Endodermal cell (in vitro differentiated cells): ENCODE measurements at regions not wholly inside any gene's neighbourhood (a gene's known extent, or its start where the extent isn't known, plus 50 kb on each side); places are given as distances from the start of the nearest gene placed in this dataset.
A peak's percentile ranks its signal among the peaks of the same experiment; 100 is the strongest.

ENCODE experiments used
- DNase-seq: peaks from one replicate; pipeline ENCODE4 v3.0.0-alpha.2; 2017
- H3K27ac ChIP-seq: 2 replicates; pipeline ENCODE4 v1.5.1; 2013; ENCODE audit warnings: mild to moderate bottlenecking, low read depth, low read length, moderate library complexity
- H3K27me3 ChIP-seq: 2 replicates; pipeline ENCODE4 v1.6.1; 2013; ENCODE audit warnings: mild to moderate bottlenecking, low read length, moderate library complexity; ENCODE audit not compliant: insufficient read depth, control insufficient read depth, poor library complexity, severe bottlenecking
- H3K36me3 ChIP-seq: 2 replicates; pipeline ENCODE4 v1.7.0; 2013; ENCODE audit warnings: mild to moderate bottlenecking, low read length, moderate library complexity; ENCODE audit not compliant: control insufficient read depth, insufficient read depth
- H3K4me1 ChIP-seq: one replicate; pipeline ENCODE4 v1.7.0; 2013; ENCODE audit warnings: low read length; ENCODE audit not compliant: control insufficient read depth, insufficient read depth
- H3K4me3 ChIP-seq: 2 replicates; pipeline ENCODE4 v1.5.1; 2013; ENCODE audit warnings: mild to moderate bottlenecking, low read length, moderate library complexity
- H3K9ac ChIP-seq: 2 replicates; pipeline ENCODE4 v1.6.1; 2013; ENCODE audit warnings: mild to moderate bottlenecking, low read length, moderate library complexity; ENCODE audit not compliant: poor library complexity, severe bottlenecking; ENCODE audit errors: extremely low read depth
- H3K9me3 ChIP-seq: 2 replicates; pipeline ENCODE4 v1.6.1; 2013; ENCODE audit warnings: mild to moderate bottlenecking, low read length, moderate library complexity; ENCODE audit not compliant: control insufficient read depth
- H3K27ac Mint-ChIP-seq: 2 replicates; pipeline ENCODE4 v1.8.0; 2020; ENCODE audit warnings: mixed read lengths
- H3K27me3 Mint-ChIP-seq: 2 replicates; pipeline ENCODE4 v1.8.0; 2021; ENCODE audit warnings: mild to moderate bottlenecking, mixed read lengths; ENCODE audit not compliant: insufficient read depth
- H3K36me3 Mint-ChIP-seq: 2 replicates; pipeline ENCODE4 v1.8.0; 2020; ENCODE audit warnings: low read depth, mixed read lengths
- H3K4me1 Mint-ChIP-seq: 2 replicates; pipeline ENCODE4 v1.8.0; 2020; ENCODE audit warnings: mixed read lengths
- H3K4me3 Mint-ChIP-seq: 2 replicates; pipeline ENCODE4 v1.8.0; 2020; ENCODE audit warnings: mild to moderate bottlenecking, moderate library complexity, mixed read lengths
- H3K9me3 Mint-ChIP-seq: 2 replicates; pipeline ENCODE4 v1.8.0; 2020; ENCODE audit warnings: mild to moderate bottlenecking, mixed read lengths
- WGBS, 2 experiments: methylation state at CpG; one replicate each; pipeline versions ENCODE4 v1.1.5 to v1.1.7; 2013; ENCODE audit warnings: missing lambda C conversion rate in 2 of 2, mixed read lengths in 1 of 2; ENCODE audit not compliant: insufficient coverage in 1 of 2, insufficient read length in 1 of 2; 5-methylcytosine and 5-hydroxymethylcytosine counted together
- TF ChIP-seq, protein P1 (sequence below): fragments of 200-600 bp; sonication (generic); conservative IDR thresholded peaks from 2 replicates; pipeline ENCODE4 v1.5.0; 2021; ENCODE audit warnings: antibody characterized with exemption, mild to moderate bottlenecking

DNA sequence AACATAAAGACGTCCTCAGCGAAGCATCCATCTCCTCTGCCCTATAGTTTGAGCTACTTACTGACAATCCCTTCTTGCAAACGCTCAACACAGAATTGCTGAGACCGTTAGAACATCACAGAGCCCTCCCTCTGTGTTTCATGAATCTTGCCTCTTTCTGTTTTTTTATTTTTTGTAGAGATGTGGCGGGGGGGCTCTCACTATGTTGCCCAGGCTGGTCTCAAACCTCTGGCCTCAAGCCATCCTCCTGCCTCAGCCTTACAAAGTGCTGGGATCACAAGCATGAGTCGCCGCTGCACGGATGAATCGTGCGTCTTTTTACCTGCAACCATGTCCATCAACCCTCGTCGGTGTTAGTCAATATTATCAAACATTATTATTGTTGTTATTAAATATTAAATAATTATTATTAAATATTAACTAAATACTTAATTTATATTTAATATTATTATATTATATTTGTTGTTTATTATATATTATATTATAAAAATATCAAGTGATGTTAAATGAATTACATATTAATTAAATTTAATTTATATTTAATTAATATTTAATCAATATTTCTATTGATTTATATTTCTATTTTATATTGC is 200.7 kb downstream of the CRLF2 start:
- H3K36me3 ChIP-seq = no peaks in the 10 kb centered on the region
- Mint-ChIP-seq H3K4me3 (no peak overlapping the region), H3K27me3 (no peaks in the 10 kb centered on the region), H3K36me3 (no peaks in the 10 kb centered on the region), H3K9me3 (no peaks in the 10 kb centered on the region), H3K4me1 (no peaks in the 10 kb centered on the region), H3K27ac (no peak overlapping the region)
- TF ChIP-seq, protein P1, sequence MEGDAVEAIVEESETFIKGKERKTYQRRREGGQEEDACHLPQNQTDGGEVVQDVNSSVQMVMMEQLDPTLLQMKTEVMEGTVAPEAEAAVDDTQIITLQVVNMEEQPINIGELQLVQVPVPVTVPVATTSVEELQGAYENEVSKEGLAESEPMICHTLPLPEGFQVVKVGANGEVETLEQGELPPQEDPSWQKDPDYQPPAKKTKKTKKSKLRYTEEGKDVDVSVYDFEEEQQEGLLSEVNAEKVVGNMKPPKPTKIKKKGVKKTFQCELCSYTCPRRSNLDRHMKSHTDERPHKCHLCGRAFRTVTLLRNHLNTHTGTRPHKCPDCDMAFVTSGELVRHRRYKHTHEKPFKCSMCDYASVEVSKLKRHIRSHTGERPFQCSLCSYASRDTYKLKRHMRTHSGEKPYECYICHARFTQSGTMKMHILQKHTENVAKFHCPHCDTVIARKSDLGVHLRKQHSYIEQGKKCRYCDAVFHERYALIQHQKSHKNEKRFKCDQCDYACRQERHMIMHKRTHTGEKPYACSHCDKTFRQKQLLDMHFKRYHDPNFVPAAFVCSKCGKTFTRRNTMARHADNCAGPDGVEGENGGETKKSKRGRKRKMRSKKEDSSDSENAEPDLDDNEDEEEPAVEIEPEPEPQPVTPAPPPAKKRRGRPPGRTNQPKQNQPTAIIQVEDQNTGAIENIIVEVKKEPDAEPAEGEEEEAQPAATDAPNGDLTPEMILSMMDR = no peak
- no peak for DNase-seq
- no peak overlapping the region for H3K27ac ChIP-seq
- no peaks in the 10 kb centered on the region for H3K9me3 ChIP-seq
- H3K4me1 ChIP-seq = no peaks in the 10 kb centered on the region
- no peak overlapping the region for H3K9ac ChIP-seq
- WGBS, 2 experiments = 81 to 95% methylated on average over 4 to 12 of the region's 12 CpGs
- H3K27me3 ChIP-seq = no peaks in the 10 kb centered on the region
- H3K4me3 ChIP-seq = no peak overlapping the region

GRCh38 chrX:1009771-1010170 is 202.7 kb downstream of the CRLF2 start:
- Mint-ChIP-seq H3K27ac (no peak overlapping the region), H3K9me3 (no peaks in the 10 kb centered on the region)

DNA sequence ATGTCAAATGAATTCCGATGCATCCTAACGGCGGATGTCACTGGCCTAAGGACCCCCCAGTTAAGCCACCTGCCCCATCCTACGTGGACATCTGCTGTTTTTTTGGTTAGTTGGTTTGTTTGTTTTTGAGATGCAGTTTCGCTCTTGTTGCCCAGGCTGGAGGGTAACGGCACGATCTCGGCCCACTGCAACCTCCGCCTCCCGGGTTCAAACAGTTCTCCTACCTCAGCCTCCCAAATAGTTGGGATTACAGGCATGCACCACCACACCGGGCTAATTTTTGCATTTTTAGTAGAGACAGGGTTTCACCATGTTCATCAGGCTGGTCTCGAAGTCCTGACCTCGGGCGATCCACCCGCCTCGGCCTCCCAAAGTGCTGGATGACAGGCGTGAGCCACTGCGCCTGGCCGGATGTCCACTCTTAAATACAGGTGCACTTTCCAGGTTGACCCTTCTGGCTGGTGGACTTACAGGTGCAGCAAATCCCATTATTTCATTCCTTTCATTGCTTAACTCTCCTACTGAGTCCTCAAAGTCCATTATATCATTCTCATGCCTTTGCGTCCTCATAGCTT is 206.2 kb downstream of the CRLF2 start:
- Mint-ChIP-seq H3K4me3 (no peak overlapping the region), H3K27ac (no peak overlapping the region), H3K27me3 (no peaks in the 10 kb centered on the region), H3K36me3 (no peaks in the 10 kb centered on the region), H3K4me1 (no peaks in the 10 kb centered on the region), H3K9me3 (no peaks in the 10 kb centered on the region)
- Histone ChIP-seq H3K4me3 (no peak overlapping the region), H3K9me3 (no peaks in the 10 kb centered on the region), H3K27me3 (no peaks in the 10 kb centered on the region), H3K4me1 (no peaks in the 10 kb centered on the region), H3K27ac (no peak overlapping the region), H3K36me3 (no peaks in the 10 kb centered on the region), H3K9ac (no peak overlapping the region)
- WGBS, 2 experiments = 91 to 93% methylated on average over 10 to 20 of the region's 20 CpGs
- DNase-seq = peak; percentile 18
- TF ChIP-seq, protein P1 = no peak

More at GRCh38 chrX:1009771-1010170, 202.7 kb downstream of the CRLF2 start:
- H3K4me1 Mint-ChIP-seq = no peaks in the 10 kb centered on the region
- DNase-seq = no peak
- 92 to 94% methylated on average over 8 to 15 of the region's 15 CpGs for WGBS, 2 experiments
- H3K36me3 Mint-ChIP-seq = no peaks in the 10 kb centered on the region
- Histone ChIP-seq H3K27me3 (no peaks in the 10 kb centered on the region), H3K4me1 (no peaks in the 10 kb centered on the region), H3K9ac (no peak overlapping the region), H3K36me3 (no peaks in the 10 kb centered on the region), H3K27ac (no peak overlapping the region), H3K9me3 (no peaks in the 10 kb centered on the region), H3K4me3 (no peak overlapping the region)
- TF ChIP-seq, protein P1 = no peak
- no peak overlapping the region for H3K4me3 Mint-ChIP-seq
- no peaks in the 10 kb centered on the region for H3K27me3 Mint-ChIP-seq
